K562 (cell line): ENCODE measurements at regions not wholly inside any gene's neighbourhood (a gene's known extent, or its start where the extent isn't known, plus 50 kb on each side); places are given as distances from the start of the nearest gene placed in this dataset.

Source experiments
- ATAC-seq: fragments of 200-7000 bp; cut with Tn5 transposase; 3 replicates; pipeline ENCODE4 v1.9.1; 2020; ENCODE audit warnings: moderate library complexity
- BruUV-seq: library from RNA; stranded (reverse); fragments of 400-500 nt; replicated peaks from 2 replicates; lab custom pipeline; 2021; lab: Mats Ljungman, UMichigan
- CTCF ChIA-PET: fragments of 300-600 bp; formaldehyde crosslinking; extraction: SDS; loops from one replicate; lab custom pipeline; 2021; ENCODE audit warnings: low intra/inter-chr PET ratio; lab: Yijun Ruan, JAX
- POLR2A ChIA-PET: fragments of 300-600, 350-650 bp; sonication (Branson Sonifier 250); formaldehyde crosslinking; extraction: SDS; loops from one replicate; lab custom pipeline; 2021; ENCODE audit warnings: antibody characterized with exemption, inconsistent platforms; lab: Yijun Ruan, JAX
- DNase-seq, 4 experiments: peaks; one replicate each; pipeline versions ENCODE4 v3.0.0 to v3.0.0-alpha.2; 2011 to 2018; ENCODE audit warnings: low spot score in 3 of 4, mixed read lengths in 3 of 4; ENCODE audit errors: extremely low read depth in 1 of 4
- FAIRE-seq: peaks from 2 replicates; lab custom pipeline; 2011; peaks lifted over from hg19 to GRCh38; lab: Jason Lieb, UNC
- H2AFZ ChIP-seq: 2 replicates; pipeline ENCODE4 v1.6.0; 2011; ENCODE audit warnings: low read depth, low read length, control low read depth, inconsistent platforms
- H3K27ac ChIP-seq: fragments of 200-600 bp; 3 replicates; pipeline ENCODE4 v1.8.0; 2011; ENCODE audit warnings: low read depth, mild to moderate bottlenecking, control low read depth, inconsistent platforms, low read length, moderate library complexity, mixed read lengths; ENCODE audit errors: extremely low read depth
- H3K27me3 ChIP-seq, 2 experiments: fragments of 300-600 bp in 1 of 2; 2 replicates in 1 of 2; 3 replicates in 1 of 2; pipeline versions ENCODE4 v1.6.0 to v1.8.0; 2011; ENCODE audit warnings: inconsistent platforms in 2 of 2, low read length in 2 of 2, mild to moderate bottlenecking in 1 of 2, mixed read lengths in 1 of 2, moderate library complexity in 1 of 2; ENCODE audit not compliant: control insufficient read depth in 2 of 2, insufficient read depth in 2 of 2
- H3K36me3 ChIP-seq: fragments of 300-600 bp; 3 replicates; pipeline ENCODE4 v1.8.0; 2011; ENCODE audit warnings: mild to moderate bottlenecking, low read length, inconsistent platforms; ENCODE audit not compliant: control insufficient read depth, insufficient read depth
- H3K4me1 ChIP-seq, 2 experiments: fragments of 200-600 bp in 1 of 2; replicated peaks in 1 of 2; 2 replicates in 1 of 2; 3 replicates in 1 of 2; pipeline versions ENCODE4 v1.5.1 to v1.8.0; 2011; ENCODE audit warnings: inconsistent platforms in 2 of 2, low read length in 2 of 2, mild to moderate bottlenecking in 1 of 2, mixed read lengths in 1 of 2, moderate library complexity in 1 of 2; ENCODE audit not compliant: control insufficient read depth in 2 of 2, insufficient read depth in 2 of 2
- H3K4me2 ChIP-seq: 2 replicates; pipeline ENCODE4 v1.6.1; 2011; ENCODE audit warnings: low read length, control low read depth, inconsistent platforms, mixed read lengths; ENCODE audit not compliant: insufficient read depth
- H3K4me3 ChIP-seq: fragments of 200-600 bp; sonication (generic), shearing (Covaris generic); 2 replicates; pipeline ENCODE4 v1.5.1; 2016; ENCODE audit warnings: control low read depth, inconsistent platforms
- H3K79me2 ChIP-seq: fragments of 200-600 bp; 3 replicates; pipeline ENCODE4 v1.8.0; 2011; ENCODE audit warnings: low read length, inconsistent platforms; ENCODE audit not compliant: control insufficient read depth, insufficient read depth
- H3K9ac ChIP-seq, 2 experiments: 2 replicates each; pipeline versions ENCODE4 v1.6.0 to v1.6.1; 2011; ENCODE audit warnings: low read depth in 2 of 2, low read length in 2 of 2, control low read depth in 1 of 2, inconsistent platforms in 1 of 2, mild to moderate bottlenecking in 1 of 2, mixed read lengths in 1 of 2; ENCODE audit not compliant: insufficient read depth in 1 of 2
- H3K9me1 ChIP-seq: one replicate; pipeline ENCODE4 v1.6.0; 2011; ENCODE audit warnings: inconsistent platforms, mild to moderate bottlenecking, low read length, moderate library complexity; ENCODE audit not compliant: control insufficient read depth, insufficient read depth
- H3K9me3 ChIP-seq: replicated peaks from 2 replicates; pipeline ENCODE4 v1.5.1; 2011; ENCODE audit warnings: low read depth, low read length, inconsistent platforms; ENCODE audit not compliant: control insufficient read depth, insufficient read depth
- H4K20me1 ChIP-seq: replicated peaks from 2 replicates; pipeline ENCODE4 v1.6.1; 2011; ENCODE audit warnings: low read length, inconsistent platforms, mixed read lengths; ENCODE audit not compliant: control insufficient read depth, insufficient read depth
- ARID1B ChIP-seq: fragments of 450-650 bp; IDR thresholded peaks from 2 replicates; pipeline ENCODE4 v1.6.1; 2016; ENCODE audit warnings: antibody characterized with exemption, mild to moderate bottlenecking, inconsistent platforms
- IRF2 ChIP-seq: sonication (generic); formaldehyde crosslinking; IDR thresholded peaks from 2 replicates; pipeline ENCODE4 v1.8.1; 2022; ENCODE audit warnings: mild to moderate bottlenecking, missing genetic modification reagents
- KDM1A ChIP-seq, 2 experiments: fragments of 450-650 bp; IDR thresholded peaks; 2 replicates each; pipeline ENCODE4 v1.6.1; 2016; ENCODE audit warnings: mild to moderate bottlenecking in 2 of 2
- MEF2A ChIP-seq: IDR thresholded peaks from 2 replicates; pipeline ENCODE4 v1.6.1; 2011; ENCODE audit warnings: low read depth, mild to moderate bottlenecking, low read length, moderate library complexity; ENCODE audit not compliant: control insufficient read depth
- NFIX ChIP-seq: fragments of 250-450 bp; sonication (Bioruptor Pico); IDR thresholded peaks from 2 replicates; pipeline ENCODE4 v1.4.0; 2020; ENCODE audit warnings: low read depth, mild to moderate bottlenecking, moderate library complexity
- NONO ChIP-seq, 2 experiments: fragments of 200-400 bp in 1 of 2; fragments of 450-650 bp in 1 of 2; formaldehyde crosslinking in 1 of 2; IDR thresholded peaks; 2 replicates each; pipeline ENCODE4 v1.6.1; 2017; ENCODE audit warnings: low read depth in 2 of 2, mild to moderate bottlenecking in 2 of 2, moderate library complexity in 2 of 2, low read length in 1 of 2
- POLR2A ChIP-seq: fragments of 450-650 bp; conservative IDR thresholded peaks from 2 replicates; pipeline ENCODE4 v1.6.1; 2016
- PTRF ChIP-seq: fragments of 450-650 bp; IDR thresholded peaks from 2 replicates; pipeline ENCODE4 v1.6.1; 2016; ENCODE audit warnings: mild to moderate bottlenecking, missing genetic modification characterization, missing compliant biosample characterization
- SETDB1 ChIP-seq: IDR thresholded peaks from one replicate; pipeline ENCODE4 v1.6.1; 2012; ENCODE audit warnings: low read length, control low read depth, inconsistent platforms
- TAF15 ChIP-seq: fragments of 200-400 bp; formaldehyde crosslinking; IDR thresholded peaks from 2 replicates; pipeline ENCODE4 v1.6.1; 2017; ENCODE audit warnings: mild to moderate bottlenecking, low read depth, low read length, moderate library complexity
- ZFP36 ChIP-seq: fragments of 150-350 bp; IDR thresholded peaks from 2 replicates; pipeline ENCODE4 v1.6.1; 2018; ENCODE audit warnings: low read length, low read depth; ENCODE audit not compliant: partially characterized antibody
- ZNF140 ChIP-seq: fragments of 250-450 bp; sonication (Bioruptor Pico); IDR thresholded peaks from 2 replicates; pipeline ENCODE4 v1.8.0; 2021; ENCODE audit warnings: moderate library complexity, mild to moderate bottlenecking, inconsistent platforms
- ZNF197 ChIP-seq: fragments of 200-800 bp; sonication (Bioruptor generic); IDR thresholded peaks from 2 replicates; pipeline ENCODE4 v1.6.1; 2016; ENCODE audit warnings: low read depth, missing genetic modification characterization, missing compliant biosample characterization
- ZNF699 ChIP-seq: fragments of 250-450 bp; sonication (Bioruptor Pico); IDR thresholded peaks from 2 replicates; pipeline ENCODE4 v1.8.0; 2021; ENCODE audit warnings: mild to moderate bottlenecking, moderate library complexity; ENCODE audit not compliant: insufficient replicate concordance
- WGBS: fragments of 100-300 bp; shearing (Covaris generic); methylation state at CpG from one replicate; pipeline ENCODE4 v1.1.6; 2016; ENCODE audit warnings: low coverage, mixed read lengths; ENCODE audit not compliant: insufficient coverage; ENCODE audit errors: missing lambda C conversion rate; 5-methylcytosine and 5-hydroxymethylcytosine counted together
- in situ Hi-C: fragments of 300-500 bp; cut with MboI; formaldehyde crosslinking; loops from 4 replicates; pipeline ENCODE4 v1.15.0; 2018; ENCODE audit warnings: inconsistent platforms, mixed read lengths
- intact Hi-C: fragments of 100-400 bp; cut with micrococcal nuclease; formaldehyde crosslinking; loops from 2 replicates; pipeline ENCODE4 v1.14.2; 2022

- no peak overlapping the region for H3K4me3 ChIP-seq
- DNase-seq (no peak), ATAC-seq (no peak), FAIRE-seq (no peak)
- no peaks in the 10 kb centered on the region for H4K20me1 ChIP-seq
- H3K9me3 ChIP-seq, result no peaks in the 10 kb centered on the region
- peaks cover 7 to 32% of the 10 kb centered on the region in 2 experiments; a peak in 4 of 5 replicates for H3K27me3 ChIP-seq
- no peaks in the 10 kb centered on the region for H3K9me1 ChIP-seq
- 3% methylated on average over 7 of the region's 7 CpGs for WGBS
- H3K9ac ChIP-seq, result no peak overlapping the region
- ChIA-PET CTCF (no interaction called here), POLR2A (interaction anchor here (1.1 kb wide), 1 partner anchor 9 kb away, joined by 3 read pairs; no protein-coding TSS in a partner anchor)
- H3K79me2 ChIP-seq, result no peaks in the 10 kb centered on the region
- no peak for TF ChIP-seq POLR2A
- TF ChIP-seq NFIX (CRISPR knock-in tag), result no peak
- TF ChIP-seq KDM1A (IDR thresholded peaks at IDR 0.05), result no peak
- TF ChIP-seq ZFP36, result no peak
- TF ChIP-seq MEF2A, result no peak
- TF ChIP-seq IRF2 (CRISPR knock-in tag), result no peak
- no peak for TF ChIP-seq ZNF140 (CRISPR knock-in tag)
- no peak for TF ChIP-seq TAF15
- no peak for TF ChIP-seq ZNF197 (CRISPR knock-in tag)
- no peak for TF ChIP-seq NONO (IDR thresholded peaks at IDR 0.05; ENCODE audit: low read depth in 2 of 2, low read length in 1 of 2)
- no peak for TF ChIP-seq SETDB1
- TF ChIP-seq ZNF699, result no peak
- TF ChIP-seq PTRF (tag), result no peak
- TF ChIP-seq ARID1B, result no peak
- intact Hi-C loops (no loop called here), in situ Hi-C loops (no loop called here)
- no peak overlapping the region for H3K4me2 ChIP-seq
- no peaks in the 10 kb centered on the region for H3K36me3 ChIP-seq
- no peak overlapping the region for H3K27ac ChIP-seq
- no TSS peak for BruUV-seq
- no peaks in the 10 kb centered on the region for H3K4me1 ChIP-seq
- H2AFZ ChIP-seq, result no peak overlapping the region
Observed at GRCh38 chr6:11357285-11357684, 124.8 kb upstream of the NEDD9 start.
